ENCODE measurements at regions not wholly inside any gene's neighbourhood (a gene's known extent, or its start where the extent isn't known, plus 50 kb on each side); places are given as distances from the start of the nearest gene placed in this dataset.

- TF ChIP-seq CTCF (IDR thresholded peaks at IDR 0.05; ENCODE audit: insufficient read depth, low read length, poor library complexity, severe bottlenecking) (no peak), EZH2phosphoT487 (conservative IDR thresholded peaks at IDR 0.05; ENCODE audit: low read length) (no peak)
Observed at GRCh38 chr6:47403801-47404200, 73.8 kb upstream of the CD2AP start.

All from SU-DHL-6 (cell line).